GM19372 (cell line): ENCODE measurements at regions not wholly inside any gene's neighbourhood (a gene's known extent, or its start where the extent isn't known, plus 50 kb on each side); places are given as distances from the start of the nearest gene placed in this dataset.
"Not testable (repeated sequence)": the region's sequence is repeated elsewhere in the genome, so short reads cannot be mapped to it uniquely, and the experiment has no call there.

ENCODE experiments used
- ATAC-seq: cut with Tn5 transposase; IDR thresholded peaks from one replicate; pipeline ENCODE4 v1.9.1; 2021; ENCODE audit warnings: mild to moderate bottlenecking, low read depth, moderate library complexity; ENCODE audit not compliant: unreplicated experiment

GRCh38 chr9:86636038-86636437 is 281.8 kb upstream of the TUT7 start:
- no peak for ATAC-seq

DNA sequence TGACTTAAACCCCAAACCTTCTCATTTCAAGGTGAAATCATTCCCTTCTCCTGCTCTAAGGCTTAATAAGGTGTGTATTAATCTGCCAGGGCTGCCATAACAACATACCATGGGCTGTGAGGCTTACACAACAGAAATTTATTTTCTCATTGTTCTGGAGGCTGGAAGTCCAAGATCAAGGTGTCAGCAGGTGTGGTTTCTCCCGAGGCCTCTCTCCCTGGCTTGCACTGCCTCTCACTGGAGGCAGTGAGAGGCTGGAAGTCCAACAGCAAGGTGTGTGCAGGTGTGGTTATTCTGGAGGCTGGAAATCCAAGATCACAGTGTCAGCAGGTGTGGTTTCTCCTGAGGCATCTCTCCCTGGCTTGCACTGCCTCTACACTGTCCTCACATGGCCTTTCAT is 280.3 kb upstream of the TUT7 start:
- ATAC-seq = no peak

DNA sequence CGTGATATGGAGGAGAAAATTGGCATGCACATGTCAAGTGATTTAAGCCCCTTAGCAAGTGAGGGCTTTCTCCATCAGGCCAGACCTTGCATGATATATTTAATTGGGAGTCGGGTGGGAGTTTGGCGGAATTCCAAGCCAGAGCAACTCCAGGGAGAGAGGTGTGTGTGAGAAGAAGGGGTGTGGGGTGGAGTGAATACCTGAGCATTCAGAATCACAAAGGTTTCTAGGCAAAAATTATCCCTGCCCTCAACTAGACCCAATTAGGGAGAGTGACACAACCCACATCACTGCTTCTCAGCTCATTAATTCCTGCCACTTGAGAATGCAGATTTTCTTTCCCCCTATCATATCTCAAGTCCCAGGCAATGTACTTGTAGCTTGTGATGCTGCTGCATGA is 279.7 kb upstream of the TUT7 start:
- no peak for ATAC-seq

GRCh38 chr9:86632537-86632936 is 278.3 kb upstream of the TUT7 start:
- no peak for ATAC-seq

DNA sequence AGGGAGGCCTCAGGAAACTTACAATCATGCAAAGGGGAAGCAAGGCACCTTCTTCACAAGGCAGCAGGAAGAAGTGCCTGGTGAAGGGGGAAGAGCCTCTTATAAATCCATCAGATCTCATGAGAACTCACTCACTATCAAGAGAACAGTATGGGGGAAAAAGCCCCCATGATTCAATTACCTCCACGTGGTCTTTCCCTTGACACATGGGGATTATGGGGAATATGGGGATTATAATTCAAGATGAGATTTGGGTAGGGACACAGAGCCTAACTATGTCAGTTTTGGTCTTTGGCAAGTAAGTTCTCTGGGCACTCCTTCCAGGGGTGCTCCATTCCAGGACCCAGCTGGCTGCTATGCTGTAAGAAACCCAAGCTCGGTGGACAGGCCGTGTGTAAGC is 275.3 kb upstream of the TUT7 start:
- no peak for ATAC-seq

- no peak for ATAC-seq
Measured at GRCh38 chr9:86626802-86627201, 272.6 kb upstream of the TUT7 start.

- no peak for ATAC-seq
Measured at GRCh38 chr9:86624630-86625029, 270.4 kb upstream of the TUT7 start.

- ATAC-seq = no peak
Measured at GRCh38 chr9:86614871-86615849, 260.9 kb upstream of the TUT7 start.

DNA sequence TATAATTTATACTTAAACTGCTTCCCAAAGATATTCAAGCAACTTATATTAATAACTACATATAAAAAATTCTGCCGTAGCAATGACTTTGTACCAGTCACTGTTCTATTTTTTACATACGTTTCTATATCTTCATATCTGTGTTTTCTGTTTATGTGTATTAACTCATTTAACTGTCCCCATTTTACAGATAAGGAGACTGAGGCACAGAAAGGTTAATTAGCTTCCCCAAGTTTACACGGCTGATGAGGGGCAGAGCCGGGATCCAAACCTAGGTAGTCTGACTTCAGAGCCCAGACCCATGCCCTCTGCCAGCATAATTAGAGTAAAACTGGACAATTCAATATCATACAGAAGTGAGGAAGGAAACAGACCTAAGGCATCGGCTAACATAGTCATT is 259.7 kb upstream of the TUT7 start:
- no peak for ATAC-seq

GRCh38 chr9:86611534-86611933 is 257.3 kb upstream of the TUT7 start:
- ATAC-seq = not testable (repeated sequence)

DNA sequence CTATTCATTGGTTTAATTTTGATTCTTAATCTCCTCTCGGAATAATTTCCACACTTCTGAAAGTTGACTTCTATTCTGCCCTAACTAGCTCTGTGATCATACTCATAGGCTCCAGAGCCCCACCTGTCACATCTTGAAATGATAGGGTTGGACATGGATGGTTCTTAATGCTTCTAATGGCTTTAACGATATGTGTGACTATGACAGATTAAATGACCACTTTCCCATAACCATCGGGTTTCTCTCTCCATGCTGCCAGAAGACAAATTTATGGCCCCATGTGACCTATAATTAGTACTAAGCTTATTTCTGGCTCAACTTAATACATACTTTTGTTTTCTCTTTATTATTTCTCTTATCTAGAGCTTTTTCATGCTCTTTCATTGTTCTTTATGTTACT is 251.1 kb upstream of the TUT7 start:
- ATAC-seq = no peak

- ATAC-seq = no peak
Measured at GRCh38 chr9:86604741-86605140, 250.5 kb upstream of the TUT7 start.

DNA sequence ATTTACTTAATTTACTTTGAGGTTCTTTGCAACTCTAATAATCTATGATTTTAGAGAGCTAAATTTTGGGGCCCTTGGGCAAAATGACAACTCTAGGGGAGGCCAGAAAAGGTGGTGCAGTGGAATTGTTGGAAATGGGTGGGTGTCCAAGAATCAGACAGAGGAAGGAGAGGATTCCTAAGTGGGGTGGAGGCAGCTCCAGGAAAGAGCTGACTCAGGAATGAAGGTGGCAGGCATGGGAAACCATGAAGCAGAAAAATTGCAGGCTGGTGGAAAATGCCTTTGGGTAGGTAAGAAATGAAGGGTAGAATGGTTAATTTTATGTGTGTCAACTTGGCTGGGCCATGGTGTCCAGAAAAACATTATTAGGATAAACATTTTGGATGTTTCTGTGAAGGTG is 248.5 kb upstream of the TUT7 start:
- no peak for ATAC-seq

GRCh38 chr9:86601697-86602096 is 247.5 kb upstream of the TUT7 start:
- no peak for ATAC-seq

DNA sequence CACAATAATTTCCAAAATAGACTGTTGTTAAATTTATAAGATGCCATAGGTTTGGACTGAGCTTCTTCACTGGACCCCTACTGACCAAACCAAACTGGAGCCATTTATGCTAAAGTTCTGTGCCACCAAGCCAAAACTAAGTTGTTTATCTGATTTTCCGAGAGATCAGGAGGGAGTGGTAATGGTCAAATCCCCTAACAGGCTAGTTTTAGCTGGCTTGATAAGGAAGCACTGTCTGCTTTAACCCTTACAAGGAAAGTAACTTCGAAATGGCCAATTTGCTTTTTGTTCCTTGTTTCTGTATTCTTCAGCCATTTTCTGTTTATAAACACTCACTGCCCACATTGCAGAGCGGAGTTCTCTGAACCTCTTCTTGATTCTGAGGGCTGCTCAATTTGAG is 246.8 kb upstream of the TUT7 start:
- ATAC-seq = no peak

DNA sequence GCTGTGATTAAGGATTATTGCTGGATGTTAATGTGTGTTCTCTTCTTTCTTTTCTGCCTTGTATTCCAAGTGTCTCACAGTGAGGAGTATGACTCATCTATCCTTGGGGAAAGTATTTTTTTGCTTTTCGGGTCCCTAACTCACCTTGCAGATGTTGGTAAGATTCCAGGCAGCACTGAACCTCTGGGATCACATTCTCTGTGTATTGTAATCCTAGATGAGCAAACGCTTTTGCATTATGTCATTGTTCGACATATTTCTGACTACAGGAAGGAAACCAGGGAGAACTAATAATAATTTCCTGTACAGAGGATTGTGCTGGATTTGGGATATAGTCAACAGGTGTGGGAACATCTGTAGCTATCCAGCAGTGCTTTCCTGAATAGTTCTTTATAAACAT is 246.1 kb upstream of the TUT7 start:
- no peak for ATAC-seq

DNA sequence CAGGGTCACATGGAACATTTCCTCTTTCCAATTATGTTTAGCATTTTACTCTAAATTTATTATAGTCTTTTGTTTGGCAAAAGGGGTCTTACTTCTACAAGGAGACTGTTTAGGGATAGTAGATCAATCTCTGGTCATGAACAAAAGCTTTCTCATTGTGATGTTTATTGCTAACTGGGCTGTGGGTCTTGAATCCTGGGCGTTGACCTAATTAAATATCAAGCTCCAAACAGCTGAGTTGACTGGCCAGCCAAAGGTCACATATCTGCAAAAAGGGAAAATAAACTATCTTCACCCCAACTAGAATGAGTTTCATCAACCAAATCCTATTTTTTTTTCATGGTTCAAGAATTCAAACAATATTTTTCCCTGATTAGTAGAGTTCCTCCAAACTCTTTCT is 245.4 kb upstream of the TUT7 start:
- ATAC-seq = no peak

DNA sequence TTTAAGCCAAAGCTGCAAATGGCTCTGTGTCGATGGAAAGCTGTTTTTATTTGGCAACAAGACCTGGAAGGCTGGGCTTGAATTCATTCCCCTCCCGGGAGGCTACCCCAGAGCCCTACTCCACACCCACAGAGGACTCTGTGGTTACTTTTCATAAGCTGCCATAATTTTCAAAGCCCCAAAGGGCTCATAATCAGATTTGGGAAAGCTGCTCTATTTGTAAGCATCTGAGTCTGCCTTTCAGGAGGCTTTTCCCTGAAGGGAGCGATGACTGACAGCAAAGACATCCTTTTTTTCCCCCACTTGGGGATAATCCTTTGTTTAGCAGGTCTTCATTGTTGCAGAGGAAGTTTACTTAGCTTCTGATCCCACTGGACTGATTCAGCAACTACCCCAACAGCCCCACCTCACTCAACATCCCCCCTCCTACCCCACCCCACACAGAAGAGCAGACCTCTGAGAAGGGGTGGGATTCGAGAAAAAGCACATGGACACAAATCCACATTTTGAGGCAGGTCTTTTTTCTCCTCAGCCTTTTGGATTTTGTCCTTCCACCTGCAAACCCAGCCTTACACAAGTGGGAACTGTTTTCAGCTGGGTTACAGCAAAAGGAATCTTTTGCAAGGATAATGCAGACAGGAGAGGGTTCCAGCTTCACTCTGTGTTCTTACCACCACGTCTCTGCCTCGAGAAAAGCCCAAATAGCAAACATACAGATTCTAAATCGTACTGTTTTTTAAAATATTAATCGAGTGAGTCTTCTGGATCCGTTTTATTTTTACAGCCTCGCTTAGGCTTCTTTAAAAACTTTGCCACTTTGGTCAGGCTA is 244.4 kb upstream of the TUT7 start:
- no peak for ATAC-seq

DNA sequence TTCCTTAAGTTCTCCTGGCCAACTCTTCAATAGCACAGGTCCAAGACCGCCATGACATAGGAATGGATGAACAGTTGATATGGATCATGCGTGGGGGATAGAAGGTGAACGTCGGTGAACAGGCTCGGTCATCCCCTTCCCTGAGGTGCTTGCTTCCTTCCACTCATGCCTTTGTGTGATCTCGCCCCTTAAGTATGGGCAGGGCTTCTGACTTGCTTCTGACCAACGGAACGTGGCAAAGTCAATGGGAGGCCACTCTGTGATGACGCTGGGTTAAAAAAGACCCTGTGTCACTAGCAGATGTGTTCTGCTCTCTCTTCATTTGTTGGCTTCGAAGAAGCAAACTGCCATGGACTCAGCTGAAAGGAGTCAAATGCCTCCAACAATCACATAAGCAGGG is 240.5 kb upstream of the TUT7 start:
- no peak for ATAC-seq

DNA sequence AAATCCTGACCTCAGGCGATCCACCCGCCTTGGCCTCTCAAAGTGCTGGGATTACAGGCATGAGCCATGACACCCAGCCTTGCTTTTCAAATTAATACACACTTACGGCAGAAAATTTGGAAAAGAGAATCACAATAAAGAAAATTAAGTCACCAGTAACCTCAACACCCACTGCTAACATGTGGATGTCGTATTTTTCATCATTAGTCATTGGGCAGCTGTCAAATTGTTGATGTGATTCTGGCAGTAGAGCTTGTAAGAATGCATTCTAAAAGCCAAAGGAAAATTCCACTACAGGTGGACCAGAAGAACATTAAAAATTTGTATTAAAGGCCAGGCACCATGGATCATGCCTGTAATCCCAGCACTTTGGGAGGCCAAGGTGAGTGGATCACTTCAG is 237.3 kb upstream of the TUT7 start:
- ATAC-seq = no peak

- no peak for ATAC-seq
Measured at GRCh38 chr9:86589730-86590129, 235.5 kb upstream of the TUT7 start.

- no peak for ATAC-seq
Measured at GRCh38 chr9:86589273-86589672, 235.1 kb upstream of the TUT7 start.
